ENCODE measurements at regions not wholly inside any gene's neighbourhood (a gene's known extent, or its start where the extent isn't known, plus 50 kb on each side); places are given as distances from the start of the nearest gene placed in this dataset.
A peak's percentile ranks its signal among the peaks of the same experiment; 100 is the strongest.
"Not testable (repeated sequence)": the region's sequence is repeated elsewhere in the genome, so short reads cannot be mapped to it uniquely, and the experiment has no call there.

- ATAC-seq (replicated peaks); H3K9me3 Mint-ChIP-seq; H3K36me3 Mint-ChIP-seq (ENCODE audit: insufficient read depth); H3K27me3 Mint-ChIP-seq; H3K27ac Mint-ChIP-seq; H3K4me3 Mint-ChIP-seq; H3K4me1 Mint-ChIP-seq (ENCODE audit: low read depth in 2 of 2); DNase-seq: not testable (repeated sequence)
These were observed 4092.8 kb upstream of the TPTE start for GRCh38 chr21:6428498-6429092.

GRCh38 chr21:6429924-6430323 lies 4091.5 kb upstream of the TPTE start:
- H3K4me1 Mint-ChIP-seq (ENCODE audit: low read depth in 2 of 2); DNase-seq; H3K4me3 Mint-ChIP-seq; H3K36me3 Mint-ChIP-seq (ENCODE audit: insufficient read depth); H3K27ac Mint-ChIP-seq; ATAC-seq (replicated peaks); H3K9me3 Mint-ChIP-seq; H3K27me3 Mint-ChIP-seq: not testable (repeated sequence)

GRCh38 chr21:6433149-6433548 lies 4088.2 kb upstream of the TPTE start:
- not testable (repeated sequence) for H3K9me3 Mint-ChIP-seq; ATAC-seq (replicated peaks); H3K27ac Mint-ChIP-seq; H3K27me3 Mint-ChIP-seq; H3K36me3 Mint-ChIP-seq (ENCODE audit: insufficient read depth); H3K4me1 Mint-ChIP-seq (ENCODE audit: low read depth in 2 of 2); H3K4me3 Mint-ChIP-seq; DNase-seq

GRCh38 chr21:6436205-6436604 lies 4085.2 kb upstream of the TPTE start:
- not testable (repeated sequence) for H3K4me3 Mint-ChIP-seq; H3K27ac Mint-ChIP-seq; H3K36me3 Mint-ChIP-seq (ENCODE audit: insufficient read depth); H3K9me3 Mint-ChIP-seq; DNase-seq; H3K4me1 Mint-ChIP-seq (ENCODE audit: low read depth in 2 of 2); H3K27me3 Mint-ChIP-seq; ATAC-seq (replicated peaks)

- H3K4me3 Mint-ChIP-seq, result peak overlapping the region in 1 of 2 donors; percentile 47
- DNase-seq; H3K36me3 Mint-ChIP-seq (ENCODE audit: insufficient read depth); H3K4me1 Mint-ChIP-seq (ENCODE audit: low read depth in 2 of 2); H3K9me3 Mint-ChIP-seq; H3K27me3 Mint-ChIP-seq: not testable (repeated sequence)
- ATAC-seq (replicated peaks), result peak; percentile 65
- peak overlapping the region in 1 of 2 donors; percentile 88 for H3K27ac Mint-ChIP-seq
These were observed 4084.2 kb upstream of the TPTE start for GRCh38 chr21:6436971-6437833.

- not testable (repeated sequence) for H3K27ac Mint-ChIP-seq; DNase-seq; H3K9me3 Mint-ChIP-seq; H3K27me3 Mint-ChIP-seq; H3K4me3 Mint-ChIP-seq; H3K4me1 Mint-ChIP-seq (ENCODE audit: low read depth in 2 of 2); ATAC-seq (replicated peaks); H3K36me3 Mint-ChIP-seq (ENCODE audit: insufficient read depth)
These were observed 4083.6 kb upstream of the TPTE start for GRCh38 chr21:6437834-6438187.

GRCh38 chr21:6439058-6439457 lies 4082.3 kb upstream of the TPTE start:
- not testable (repeated sequence) for H3K27ac Mint-ChIP-seq; ATAC-seq (replicated peaks); H3K36me3 Mint-ChIP-seq (ENCODE audit: insufficient read depth); DNase-seq; H3K4me3 Mint-ChIP-seq; H3K9me3 Mint-ChIP-seq; H3K4me1 Mint-ChIP-seq (ENCODE audit: low read depth in 2 of 2); H3K27me3 Mint-ChIP-seq

GRCh38 chr21:6454648-6455340 lies 4066.6 kb upstream of the TPTE start:
- DNase-seq; H3K4me1 Mint-ChIP-seq (ENCODE audit: low read depth in 2 of 2); ATAC-seq (replicated peaks); H3K27me3 Mint-ChIP-seq; H3K9me3 Mint-ChIP-seq; H3K36me3 Mint-ChIP-seq (ENCODE audit: insufficient read depth); H3K4me3 Mint-ChIP-seq; H3K27ac Mint-ChIP-seq: not testable (repeated sequence)

GRCh38 chr21:6456011-6456661 lies 4065.2 kb upstream of the TPTE start:
- not testable (repeated sequence) for H3K9me3 Mint-ChIP-seq, H3K27ac Mint-ChIP-seq

GRCh38 chr21:6459761-6460160 lies 4061.6 kb upstream of the TPTE start:
- H3K27me3 Mint-ChIP-seq; DNase-seq; H3K36me3 Mint-ChIP-seq (ENCODE audit: insufficient read depth); ATAC-seq (replicated peaks); H3K9me3 Mint-ChIP-seq; H3K4me1 Mint-ChIP-seq (ENCODE audit: low read depth in 2 of 2); H3K4me3 Mint-ChIP-seq; H3K27ac Mint-ChIP-seq: not testable (repeated sequence)

More at GRCh38 chr21:6456011-6456661, 4065.2 kb upstream of the TPTE start:
- not testable (repeated sequence) for H3K4me1 Mint-ChIP-seq (ENCODE audit: low read depth in 2 of 2); H3K27me3 Mint-ChIP-seq; H3K4me3 Mint-ChIP-seq; H3K36me3 Mint-ChIP-seq (ENCODE audit: insufficient read depth); DNase-seq; ATAC-seq (replicated peaks)

GRCh38 chr21:6461358-6461757 lies 4060.0 kb upstream of the TPTE start:
- not testable (repeated sequence) for H3K4me3 Mint-ChIP-seq; DNase-seq; H3K9me3 Mint-ChIP-seq; H3K4me1 Mint-ChIP-seq (ENCODE audit: low read depth in 2 of 2); H3K27ac Mint-ChIP-seq; H3K36me3 Mint-ChIP-seq (ENCODE audit: insufficient read depth); H3K27me3 Mint-ChIP-seq; ATAC-seq (replicated peaks)

- ATAC-seq (replicated peaks); H3K27me3 Mint-ChIP-seq; DNase-seq; H3K4me1 Mint-ChIP-seq (ENCODE audit: low read depth in 2 of 2); H3K4me3 Mint-ChIP-seq; H3K27ac Mint-ChIP-seq; H3K36me3 Mint-ChIP-seq (ENCODE audit: insufficient read depth); H3K9me3 Mint-ChIP-seq: not testable (repeated sequence)
These were observed 4057.0 kb upstream of the TPTE start for GRCh38 chr21:6464419-6464818.

GRCh38 chr21:6466081-6466698 lies 4055.2 kb upstream of the TPTE start:
- not testable (repeated sequence) for ATAC-seq (replicated peaks); H3K4me3 Mint-ChIP-seq

More at GRCh38 chr21:6466081-6466698, 4055.2 kb upstream of the TPTE start:
- H3K36me3 Mint-ChIP-seq (ENCODE audit: insufficient read depth); DNase-seq; H3K27ac Mint-ChIP-seq; H3K9me3 Mint-ChIP-seq; H3K4me1 Mint-ChIP-seq (ENCODE audit: low read depth in 2 of 2); H3K27me3 Mint-ChIP-seq: not testable (repeated sequence)

All from effector memory CD8-positive, alpha-beta T cell (primary cell).